ENCODE measurements at regions not wholly inside any gene's neighbourhood (a gene's known extent, or its start where the extent isn't known, plus 50 kb on each side); places are given as distances from the start of the nearest gene placed in this dataset.
"Not testable (repeated sequence)": the region's sequence is repeated elsewhere in the genome, so short reads cannot be mapped to it uniquely, and the experiment has no call there.

- Histone ChIP-seq H3K4me1 (ENCODE audit: control insufficient read depth, insufficient read depth, low read length) (no peaks in the 10 kb centered on the region), H3K27ac (ENCODE audit: low read depth, low read length) (no peak overlapping the region), H3K9me3 (ENCODE audit: control insufficient read depth, insufficient read depth, low read length) (0 out of 2 replicates have a peak, but pooled peaks cover 2% of the 10 kb centered on the region), H3K9ac (ENCODE audit: low read depth, low read length) (no peak overlapping the region), H3K4me3 (ENCODE audit: low read depth, low read length) (no peak overlapping the region), H3K36me3 (ENCODE audit: control insufficient read depth, insufficient read depth, low read length) (no peaks in the 10 kb centered on the region), H3K27me3 (ENCODE audit: control insufficient read depth, insufficient read depth, low read length) (peaks cover 11% of the 10 kb centered on the region)
Observed at GRCh38 chr15:28459279-28459678, 73.5 kb downstream of the GOLGA8G start.

GRCh38 chr15:28457396-28457932, 75.3 kb downstream of the GOLGA8G start:
- not testable (repeated sequence) for H3K9me3 ChIP-seq (ENCODE audit: control insufficient read depth, insufficient read depth, low read length); H3K4me1 ChIP-seq (ENCODE audit: control insufficient read depth, insufficient read depth, low read length); H3K27ac ChIP-seq (ENCODE audit: low read depth, low read length); H3K4me3 ChIP-seq (ENCODE audit: low read depth, low read length); H3K9ac ChIP-seq (ENCODE audit: low read depth, low read length); H3K36me3 ChIP-seq (ENCODE audit: control insufficient read depth, insufficient read depth, low read length)
- H3K27me3 ChIP-seq (ENCODE audit: control insufficient read depth, insufficient read depth, low read length), result peaks cover 11% of the 10 kb centered on the region

- Histone ChIP-seq H3K27me3 (ENCODE audit: control insufficient read depth, insufficient read depth, low read length) (peaks cover 11% of the 10 kb centered on the region), H3K9me3 (ENCODE audit: control insufficient read depth, insufficient read depth, low read length) (0 out of 2 replicates have a peak, but pooled peaks cover 2% of the 10 kb centered on the region), H3K9ac (ENCODE audit: low read depth, low read length) (no peak overlapping the region), H3K4me3 (ENCODE audit: low read depth, low read length) (no peak overlapping the region), H3K27ac (ENCODE audit: low read depth, low read length) (no peak overlapping the region), H3K4me1 (ENCODE audit: control insufficient read depth, insufficient read depth, low read length) (no peaks in the 10 kb centered on the region), H3K36me3 (ENCODE audit: control insufficient read depth, insufficient read depth, low read length) (no peaks in the 10 kb centered on the region)
Observed at GRCh38 chr15:28456476-28457395, 76.0 kb downstream of the GOLGA8G start.

- not testable (repeated sequence) for H3K4me3 ChIP-seq (ENCODE audit: low read depth, low read length); H3K9ac ChIP-seq (ENCODE audit: low read depth, low read length); H3K36me3 ChIP-seq (ENCODE audit: control insufficient read depth, insufficient read depth, low read length); H3K27ac ChIP-seq (ENCODE audit: low read depth, low read length); H3K9me3 ChIP-seq (ENCODE audit: control insufficient read depth, insufficient read depth, low read length); H3K4me1 ChIP-seq (ENCODE audit: control insufficient read depth, insufficient read depth, low read length)
- peaks cover 11% of the 10 kb centered on the region for H3K27me3 ChIP-seq (ENCODE audit: control insufficient read depth, insufficient read depth, low read length)
Observed at GRCh38 chr15:28455537-28456475, 77.0 kb downstream of the GOLGA8G start.

- not testable (repeated sequence) for H3K27ac ChIP-seq (ENCODE audit: low read depth, low read length); H3K9me3 ChIP-seq (ENCODE audit: control insufficient read depth, insufficient read depth, low read length); H3K36me3 ChIP-seq (ENCODE audit: control insufficient read depth, insufficient read depth, low read length); H3K4me1 ChIP-seq (ENCODE audit: control insufficient read depth, insufficient read depth, low read length); H3K9ac ChIP-seq (ENCODE audit: low read depth, low read length)
- H3K27me3 ChIP-seq (ENCODE audit: control insufficient read depth, insufficient read depth, low read length), result peaks cover 11% of the 10 kb centered on the region
- peak overlapping the region; percentile 56; the same call in 1 of the 2 replicates for H3K4me3 ChIP-seq (ENCODE audit: low read depth, low read length)
Observed at GRCh38 chr15:28454751-28455220, 76.3 kb downstream of the GOLGA8F start.
